Left ventricle myocardium inferior (tissue), 1 donor: ENCODE measurements at regions not wholly inside any gene's neighbourhood (a gene's known extent, or its start where the extent isn't known, plus 50 kb on each side); places are given as distances from the start of the nearest gene placed in this dataset.
A peak's percentile ranks its signal among the peaks of the same experiment; 100 is the strongest.

ENCODE experiments used
- DNase-seq: peaks from one replicate; pipeline ENCODE4 v3.0.0-alpha.2; 2020
- H3K27ac ChIP-seq: fragments of 200-600 bp; replicated peaks from 2 replicates; pipeline ENCODE4 v1.8.0; 2021
- H3K27me3 ChIP-seq: fragments of 200-600 bp; 2 replicates; pipeline ENCODE4 v1.8.0; 2021; ENCODE audit warnings: low read depth
- H3K36me3 ChIP-seq: fragments of 200-600 bp; 2 replicates; pipeline ENCODE4 v1.8.0; 2021
- H3K4me1 ChIP-seq: fragments of 200-600 bp; 2 replicates; pipeline ENCODE4 v1.8.0; 2021
- H3K4me3 ChIP-seq: fragments of 200-600 bp; 2 replicates; pipeline ENCODE4 v1.8.0; 2021; ENCODE audit warnings: mild to moderate bottlenecking, moderate library complexity
- H3K9me3 ChIP-seq: fragments of 200-600 bp; replicated peaks from 2 replicates; pipeline ENCODE4 v1.8.0; 2021
- intact Hi-C: fragments of 100-400 bp; cut with micrococcal nuclease; formaldehyde crosslinking; loops from one replicate; pipeline ENCODE4 v1.11.0; 2022
- TF ChIP-seq, protein P1 (sequence below): fragments of 200-600 bp; IDR thresholded peaks from 2 replicates; pipeline ENCODE4 v1.8.0; 2021; ENCODE audit warnings: antibody characterized with exemption, mild to moderate bottlenecking, borderline replicate concordance
- donor health status: DM: no; HTN: yes; CAD: no; lungs with severe emphysema.

DNA sequence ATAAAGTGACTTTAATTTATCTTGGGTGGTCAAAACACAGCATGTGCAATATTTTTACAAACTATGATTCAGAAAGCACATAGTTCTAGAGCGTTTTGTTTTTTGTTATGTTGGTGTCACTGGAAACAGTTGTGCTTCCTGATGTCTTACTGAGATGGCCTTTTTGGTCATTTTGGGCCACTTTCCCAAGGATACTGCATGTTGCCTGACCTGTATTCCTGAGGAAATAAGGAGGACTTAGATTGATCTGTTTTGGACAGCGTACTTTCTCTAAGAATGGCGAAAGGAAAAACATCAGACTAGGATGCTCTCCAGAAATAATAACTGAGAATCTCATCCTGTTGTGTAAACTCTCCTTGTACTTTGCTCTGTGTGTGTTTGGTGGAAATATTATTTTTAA is 451.2 kb downstream of the USP25 start:
- H3K4me3 ChIP-seq = no peak overlapping the region
- TF ChIP-seq, protein P1, sequence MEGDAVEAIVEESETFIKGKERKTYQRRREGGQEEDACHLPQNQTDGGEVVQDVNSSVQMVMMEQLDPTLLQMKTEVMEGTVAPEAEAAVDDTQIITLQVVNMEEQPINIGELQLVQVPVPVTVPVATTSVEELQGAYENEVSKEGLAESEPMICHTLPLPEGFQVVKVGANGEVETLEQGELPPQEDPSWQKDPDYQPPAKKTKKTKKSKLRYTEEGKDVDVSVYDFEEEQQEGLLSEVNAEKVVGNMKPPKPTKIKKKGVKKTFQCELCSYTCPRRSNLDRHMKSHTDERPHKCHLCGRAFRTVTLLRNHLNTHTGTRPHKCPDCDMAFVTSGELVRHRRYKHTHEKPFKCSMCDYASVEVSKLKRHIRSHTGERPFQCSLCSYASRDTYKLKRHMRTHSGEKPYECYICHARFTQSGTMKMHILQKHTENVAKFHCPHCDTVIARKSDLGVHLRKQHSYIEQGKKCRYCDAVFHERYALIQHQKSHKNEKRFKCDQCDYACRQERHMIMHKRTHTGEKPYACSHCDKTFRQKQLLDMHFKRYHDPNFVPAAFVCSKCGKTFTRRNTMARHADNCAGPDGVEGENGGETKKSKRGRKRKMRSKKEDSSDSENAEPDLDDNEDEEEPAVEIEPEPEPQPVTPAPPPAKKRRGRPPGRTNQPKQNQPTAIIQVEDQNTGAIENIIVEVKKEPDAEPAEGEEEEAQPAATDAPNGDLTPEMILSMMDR = no peak

DNA sequence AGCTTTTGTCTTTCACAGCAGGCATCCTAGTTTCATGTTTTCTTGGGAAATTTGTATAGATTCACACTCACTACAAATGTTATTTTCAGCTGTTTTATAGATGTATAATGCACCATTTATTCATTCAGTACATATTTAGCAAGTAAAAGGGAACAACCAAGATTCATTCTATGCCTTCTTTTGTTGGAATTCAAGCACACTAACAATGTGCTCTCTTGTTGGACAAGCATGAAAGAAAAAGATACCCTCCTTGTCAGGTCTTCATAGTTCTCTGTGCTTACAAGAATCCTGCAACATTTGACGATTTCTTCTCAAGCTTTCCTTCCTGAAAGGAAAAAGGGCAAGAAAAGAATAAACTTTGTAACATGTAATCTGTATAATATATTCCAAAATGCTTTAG is 456.0 kb downstream of the USP25 start:
- peaks cover 16% of the 10 kb centered on the region for H3K4me1 ChIP-seq
- intact Hi-C loops = no loop called here
- H3K36me3 ChIP-seq = no peaks in the 10 kb centered on the region
- H3K9me3 ChIP-seq = peaks cover 6% of the 10 kb centered on the region
- H3K27me3 ChIP-seq = no peaks in the 10 kb centered on the region
- no peak for DNase-seq
- TF ChIP-seq, protein P1 = no peak
- no peak overlapping the region for H3K4me3 ChIP-seq
- H3K27ac ChIP-seq = no peak overlapping the region

More for the DNA sequence above, 451.2 kb downstream of the USP25 start:
- Histone ChIP-seq H3K27ac (peak overlapping the region; percentile 16), H3K9me3 (no peaks in the 10 kb centered on the region), H3K4me1 (peaks cover 8% of the 10 kb centered on the region), H3K36me3 (no peaks in the 10 kb centered on the region), H3K27me3 (no peaks in the 10 kb centered on the region)
- no peak for DNase-seq
- intact Hi-C loops = no loop called here

DNA sequence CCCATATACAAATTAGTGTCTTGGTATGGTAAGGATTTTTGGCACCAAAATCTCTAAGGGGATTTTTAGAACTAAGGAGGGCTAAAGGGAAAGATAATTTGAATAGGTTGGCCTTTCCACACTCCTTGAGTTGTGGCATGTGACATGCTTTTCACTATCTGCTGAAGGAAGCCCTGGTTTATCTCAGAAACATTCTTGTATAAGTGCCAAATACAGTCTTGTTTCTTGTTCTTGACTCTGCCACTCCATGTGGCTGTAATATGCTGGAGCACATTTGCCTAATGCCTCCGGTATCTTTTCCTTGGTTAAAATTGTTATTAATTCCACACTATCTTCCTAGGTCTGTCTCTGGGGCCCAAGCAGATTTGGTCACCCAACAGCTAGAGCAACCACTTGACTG is 457.0 kb downstream of the USP25 start:
- Histone ChIP-seq H3K27me3 (no peaks in the 10 kb centered on the region), H3K4me3 (no peak overlapping the region), H3K4me1 (peaks cover 9% of the 10 kb centered on the region), H3K36me3 (no peaks in the 10 kb centered on the region), H3K27ac (no peak overlapping the region), H3K9me3 (peaks cover 6% of the 10 kb centered on the region)
- TF ChIP-seq, protein P1 = no peak
- intact Hi-C loops = no loop called here
- DNase-seq = no peak

DNA sequence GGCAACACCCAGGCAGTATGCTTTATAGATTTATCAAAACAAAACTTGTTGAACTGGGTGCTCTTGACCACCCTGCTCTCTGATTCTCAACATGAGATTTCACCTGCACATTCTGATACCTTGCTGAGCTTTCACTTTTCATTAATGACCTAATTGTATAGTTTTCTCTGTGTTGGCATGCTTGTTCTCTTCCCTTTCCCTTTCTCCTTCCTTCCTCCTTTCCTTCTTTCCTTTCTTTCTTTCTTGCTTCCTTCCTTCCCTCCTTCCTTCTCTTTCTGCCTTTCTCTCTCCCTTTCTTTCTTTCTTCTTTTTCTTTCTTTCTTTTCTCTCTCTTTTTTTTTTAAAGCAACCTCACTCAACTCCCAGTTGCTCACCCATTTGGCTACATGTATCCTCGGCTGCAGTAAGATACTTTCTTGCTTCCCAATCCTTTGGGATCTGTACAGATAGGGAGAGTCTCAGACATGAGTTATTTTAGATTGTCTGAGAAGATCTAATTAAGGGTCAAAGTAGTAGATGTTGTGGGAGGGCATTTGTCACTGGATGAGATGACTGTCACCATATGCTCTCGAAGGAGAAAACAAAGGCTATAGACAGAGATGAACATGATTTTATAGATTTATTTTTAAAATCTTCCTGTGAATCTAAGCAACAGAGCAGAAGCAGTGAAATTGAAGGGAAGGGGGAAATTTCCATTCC is 458.0 kb downstream of the USP25 start:
- TF ChIP-seq, protein P1 = no peak
- Histone ChIP-seq H3K27me3 (no peaks in the 10 kb centered on the region), H3K4me3 (no peak overlapping the region), H3K9me3 (peaks cover 6% of the 10 kb centered on the region), H3K36me3 (no peaks in the 10 kb centered on the region), H3K27ac (no peak overlapping the region), H3K4me1 (peaks cover 9% of the 10 kb centered on the region)
- no peak for DNase-seq
- intact Hi-C loops = no loop called here

DNA sequence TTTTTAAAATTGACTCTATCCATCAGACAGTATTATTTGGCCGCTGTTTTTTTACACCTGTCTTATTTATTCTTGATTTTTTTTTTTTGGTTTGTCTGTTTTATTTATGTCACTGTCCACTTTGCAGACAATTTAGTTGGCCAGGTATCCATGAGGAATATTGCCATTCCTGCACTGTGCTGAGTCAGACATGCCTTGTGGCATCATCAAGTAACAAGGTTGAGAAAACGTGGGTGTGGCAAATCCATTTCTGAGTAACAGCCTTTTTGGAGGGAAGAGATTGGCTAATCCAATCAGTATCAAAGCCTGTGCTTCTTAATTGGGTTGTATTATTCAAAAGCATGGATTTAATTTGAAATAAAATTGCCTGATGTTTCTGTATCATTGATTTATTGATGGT is 463.1 kb downstream of the USP25 start:
- intact Hi-C loops = loop anchor here (10.0 kb wide), 1 partner anchor 132 kb away; no protein-coding TSS in a partner anchor
- DNase-seq = no peak
- TF ChIP-seq, protein P1 = no peak
- Histone ChIP-seq H3K9me3 (peaks cover 6% of the 10 kb centered on the region), H3K36me3 (no peaks in the 10 kb centered on the region), H3K27ac (no peak overlapping the region), H3K4me1 (peaks cover 29% of the 10 kb centered on the region), H3K4me3 (no peak overlapping the region), H3K27me3 (no peaks in the 10 kb centered on the region)
